HEK293 (cell line): ENCODE measurements at regions not wholly inside any gene's neighbourhood (a gene's known extent, or its start where the extent isn't known, plus 50 kb on each side); places are given as distances from the start of the nearest gene placed in this dataset.

Source experiments
- CTCF ChIA-PET: fragments of 350-600 bp; formaldehyde crosslinking; extraction: SDS; loops from one replicate; lab custom pipeline; 2021; ENCODE audit warnings: antibody characterized with exemption; lab: Yijun Ruan, JAX
- POLR2A ChIA-PET: fragments of 300-600 bp; formaldehyde crosslinking; extraction: SDS; loops from one replicate; lab custom pipeline; 2020; ENCODE audit warnings: antibody characterized with exemption, inconsistent platforms; lab: Yijun Ruan, JAX
- H3K27ac ChIP-seq: fragments of 200-500 bp; sonication (Bioruptor generic); 2 replicates; pipeline ENCODE4 v1.5.1; 2014; ENCODE audit warnings: low read depth, low read length, control low read depth, inconsistent platforms; ENCODE audit errors: extremely low read depth
- H3K36me3 ChIP-seq, 2 experiments: fragments of 200-500 bp in 1 of 2; sonication (Bioruptor generic) in 1 of 2; 1 replicate in 1 of 2; 2 replicates in 1 of 2; pipeline ENCODE4 v1.5.1; 2014 to 2017; ENCODE audit warnings: inconsistent platforms in 2 of 2, low read length in 2 of 2; ENCODE audit not compliant: control insufficient read depth in 2 of 2, insufficient read depth in 1 of 2
- H3K4me1 ChIP-seq: fragments of 200-500 bp; sonication (Bioruptor generic); 2 replicates; pipeline ENCODE4 v1.5.1; 2014; ENCODE audit warnings: mild to moderate bottlenecking, low read length, inconsistent platforms; ENCODE audit not compliant: control insufficient read depth, insufficient read depth
- H3K4me3 ChIP-seq: 2 replicates; pipeline ENCODE4 v1.5.1; 2011; ENCODE audit warnings: low read depth, mild to moderate bottlenecking, control low read depth, low read length, moderate library complexity
- H3K9me3 ChIP-seq: fragments of 200-500 bp; sonication (Bioruptor generic); 2 replicates; pipeline ENCODE4 v1.5.1; 2014; ENCODE audit warnings: low read depth, low read length, inconsistent platforms; ENCODE audit not compliant: control insufficient read depth, insufficient read depth
- HOXA7 ChIP-seq: sonication (generic); formaldehyde crosslinking; IDR thresholded peaks from 2 replicates; pipeline ENCODE4 v1.8.1; 2022; ENCODE audit warnings: missing genetic modification reagents, borderline replicate concordance
- KLF1 ChIP-seq: fragments of 450-650 bp; formaldehyde crosslinking; IDR thresholded peaks from 2 replicates; pipeline ENCODE4 v1.5.1; 2016; ENCODE audit warnings: missing biosample characterization, missing genetic modification characterization
- MEIS1 ChIP-seq: sonication (generic); formaldehyde crosslinking; IDR thresholded peaks from 2 replicates; pipeline ENCODE4 v1.8.1; 2022; ENCODE audit warnings: missing genetic modification reagents, mild to moderate bottlenecking, borderline replicate concordance
- PRDM2 ChIP-seq: fragments of 450-650 bp; formaldehyde crosslinking; IDR thresholded peaks from 2 replicates; pipeline ENCODE4 v1.5.1; 2016; ENCODE audit warnings: missing biosample characterization, missing genetic modification characterization, borderline replicate concordance
- REPIN1 ChIP-seq: fragments of 450-650 bp; formaldehyde crosslinking; IDR thresholded peaks from 2 replicates; pipeline ENCODE4 v1.5.1; 2017; ENCODE audit warnings: missing biosample characterization, missing genetic modification characterization, low read depth
- ZBTB17 ChIP-seq: fragments of 450-650 bp; formaldehyde crosslinking; IDR thresholded peaks from 2 replicates; pipeline ENCODE4 v1.5.1; 2016; ENCODE audit warnings: missing biosample characterization, missing genetic modification characterization
- ZBTB20 ChIP-seq: fragments of 450-650 bp; formaldehyde crosslinking; IDR thresholded peaks from 2 replicates; pipeline ENCODE4 v1.5.1; 2016; ENCODE audit warnings: missing biosample characterization, missing genetic modification characterization
- ZBTB44 ChIP-seq: fragments of 450-650 bp; IDR thresholded peaks from 2 replicates; pipeline ENCODE4 v1.5.1; 2018; ENCODE audit warnings: missing biosample characterization, mild to moderate bottlenecking, missing genetic modification characterization
- ZFP69B ChIP-seq: fragments of 450-650 bp; formaldehyde crosslinking; IDR thresholded peaks from 2 replicates; pipeline ENCODE4 v1.5.1; 2016; ENCODE audit warnings: missing biosample characterization, missing genetic modification characterization
- ZIC2 ChIP-seq: fragments of 450-650 bp; formaldehyde crosslinking; IDR thresholded peaks from 2 replicates; pipeline ENCODE4 v1.5.1; 2016; ENCODE audit warnings: missing biosample characterization, missing genetic modification characterization
- ZNF132 ChIP-seq: fragments of 450-650 bp; formaldehyde crosslinking; IDR thresholded peaks from 2 replicates; pipeline ENCODE4 v1.5.1; 2017; ENCODE audit warnings: missing biosample characterization, missing genetic modification characterization, borderline replicate concordance
- ZNF140 ChIP-seq: fragments of 450-650 bp; formaldehyde crosslinking; IDR thresholded peaks from 2 replicates; pipeline ENCODE4 v1.5.1; 2016; ENCODE audit warnings: missing biosample characterization, missing genetic modification characterization
- ZNF169 ChIP-seq: fragments of 450-650 bp; formaldehyde crosslinking; IDR thresholded peaks from 2 replicates; pipeline ENCODE4 v1.5.1; 2016; ENCODE audit warnings: missing biosample characterization, missing genetic modification characterization
- ZNF248 ChIP-seq: fragments of 450-650 bp; formaldehyde crosslinking; IDR thresholded peaks from 2 replicates; pipeline ENCODE4 v1.5.1; 2017; ENCODE audit warnings: missing biosample characterization, missing genetic modification characterization
- ZNF266 ChIP-seq: fragments of 450-650 bp; formaldehyde crosslinking; IDR thresholded peaks from 2 replicates; pipeline ENCODE4 v1.5.1; 2016; ENCODE audit warnings: missing biosample characterization, missing genetic modification characterization, low read depth
- ZNF311 ChIP-seq: fragments of 450-650 bp; formaldehyde crosslinking; IDR thresholded peaks from 2 replicates; pipeline ENCODE4 v1.5.1; 2017; ENCODE audit warnings: missing biosample characterization, missing genetic modification characterization, borderline replicate concordance
- ZNF398 ChIP-seq: fragments of 450-650 bp; formaldehyde crosslinking; IDR thresholded peaks from 2 replicates; pipeline ENCODE4 v1.5.1; 2017; ENCODE audit warnings: missing biosample characterization, missing genetic modification characterization
- ZNF433 ChIP-seq: fragments of 450-650 bp; formaldehyde crosslinking; IDR thresholded peaks from 2 replicates; pipeline ENCODE4 v1.5.1; 2016; ENCODE audit warnings: missing biosample characterization, missing genetic modification characterization, low read depth
- ZNF473 ChIP-seq: fragments of 450-650 bp; formaldehyde crosslinking; IDR thresholded peaks from 2 replicates; pipeline ENCODE4 v1.5.1; 2017; ENCODE audit warnings: missing biosample characterization, missing genetic modification characterization
- ZNF510 ChIP-seq: fragments of 450-650 bp; formaldehyde crosslinking; IDR thresholded peaks from 2 replicates; pipeline ENCODE4 v1.5.1; 2018; ENCODE audit warnings: mild to moderate bottlenecking, missing genetic modification characterization, missing biosample characterization; ENCODE audit not compliant: insufficient replicate concordance
- ZNF571 ChIP-seq: fragments of 450-650 bp; formaldehyde crosslinking; IDR thresholded peaks from 2 replicates; pipeline ENCODE4 v1.5.0; 2017; ENCODE audit warnings: missing biosample characterization, missing genetic modification characterization
- ZNF600 ChIP-seq: fragments of 450-650 bp; formaldehyde crosslinking; IDR thresholded peaks from 2 replicates; pipeline ENCODE4 v1.5.1; 2016; ENCODE audit warnings: missing biosample characterization, missing genetic modification characterization
- ZNF624 ChIP-seq: fragments of 450-650 bp; formaldehyde crosslinking; IDR thresholded peaks from 2 replicates; pipeline ENCODE4 v1.5.1; 2017; ENCODE audit warnings: missing biosample characterization, missing genetic modification characterization
- ZNF677 ChIP-seq: fragments of 450-650 bp; IDR thresholded peaks from 2 replicates; pipeline ENCODE4 v1.5.0; 2018; ENCODE audit warnings: missing biosample characterization, mild to moderate bottlenecking, missing genetic modification characterization, moderate library complexity
- ZNF76 ChIP-seq: fragments of 450-650 bp; formaldehyde crosslinking; IDR thresholded peaks from 2 replicates; pipeline ENCODE4; 2016; ENCODE audit warnings: low read depth, missing biosample characterization, missing genetic modification characterization, borderline replicate concordance
- ZNF837 ChIP-seq: fragments of 450-650 bp; formaldehyde crosslinking; IDR thresholded peaks from 2 replicates; pipeline ENCODE4 v1.5.1; 2016; ENCODE audit warnings: missing biosample characterization, missing genetic modification characterization
- ZSCAN5A ChIP-seq: fragments of 450-650 bp; formaldehyde crosslinking; IDR thresholded peaks from 2 replicates; pipeline ENCODE4 v1.5.1; 2016; ENCODE audit warnings: missing biosample characterization, missing genetic modification characterization

DNA sequence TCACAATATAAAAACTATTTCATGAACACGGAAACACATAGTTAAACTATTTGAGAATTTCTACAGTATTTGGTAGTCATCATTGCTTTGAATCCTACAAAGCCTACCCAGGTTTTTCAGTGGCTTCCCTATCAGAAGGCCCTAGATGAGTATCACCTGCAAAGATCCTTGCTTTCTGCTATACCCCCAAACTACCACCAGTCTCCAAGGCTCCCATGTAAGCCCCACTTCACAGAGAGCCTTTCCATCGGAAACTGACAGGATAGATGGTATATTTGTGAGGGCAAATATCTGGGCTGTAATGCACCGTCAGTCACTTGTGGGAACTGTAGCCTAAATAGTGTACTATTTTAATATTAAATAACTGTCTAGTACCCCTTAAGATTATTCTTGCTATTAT is 674.3 kb downstream of the BRINP3 start:
- Histone ChIP-seq H3K4me1 (no peaks in the 10 kb centered on the region), H3K27ac (no peak overlapping the region), H3K36me3 (no peaks in the 10 kb centered on the region), H3K4me3 (no peak overlapping the region), H3K9me3 (no peaks in the 10 kb centered on the region)
- CTCF ChIA-PET = interaction anchor here (0.5 kb wide), 1 partner anchor 246 kb away, joined by 3 read pairs; no protein-coding TSS in a partner anchor
- POLR2A ChIA-PET = no interaction called here
- no peak for TF ChIP-seq ZNF837
- TF ChIP-seq ZNF248 (tag by site-specific recombination) = no peak
- no peak for TF ChIP-seq ZNF132 (tag by site-specific recombination)
- TF ChIP-seq ZBTB44 (tag by site-specific recombination) = no peak
- no peak for TF ChIP-seq ZNF266 (tag by site-specific recombination)
- no peak for TF ChIP-seq ZNF677
- TF ChIP-seq ZNF398 (tag by site-specific recombination) = no peak
- no peak for TF ChIP-seq ZFP69B
- TF ChIP-seq KLF1 (tag by site-specific recombination) = no peak
- no peak for TF ChIP-seq ZNF473
- TF ChIP-seq ZNF140 (tag by site-specific recombination) = no peak
- TF ChIP-seq ZNF169 (tag by site-specific recombination) = no peak
- TF ChIP-seq ZNF311 (tag by site-specific recombination) = no peak
- TF ChIP-seq ZSCAN5A (tag by site-specific recombination) = no peak
- no peak for TF ChIP-seq ZBTB20 (tag by site-specific recombination)
- TF ChIP-seq MEIS1 (CRISPR knock-in tag) = no peak
- TF ChIP-seq ZBTB17 (tag by site-specific recombination) = no peak
- TF ChIP-seq ZNF76 (tag by site-specific recombination) = no peak

DNA sequence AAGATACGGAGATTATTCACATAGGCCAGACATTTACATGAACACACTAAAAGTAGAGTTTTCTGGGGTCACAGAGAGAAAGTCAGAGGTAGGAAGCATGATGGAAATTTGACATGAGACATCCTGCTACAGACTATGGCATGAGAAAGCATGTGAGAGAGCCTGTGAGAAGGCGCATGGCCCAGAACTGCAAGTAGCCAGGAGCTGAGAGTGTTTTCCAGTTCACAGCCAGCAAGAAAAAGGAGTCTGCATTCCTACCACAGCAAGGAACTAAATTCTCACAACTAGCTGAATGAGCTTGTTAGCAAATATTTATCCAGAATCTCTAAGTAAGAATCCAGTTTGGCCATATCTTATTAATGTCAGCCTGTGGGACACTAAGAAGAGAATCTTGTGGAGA is 673.3 kb downstream of the BRINP3 start:
- ChIA-PET POLR2A (no interaction called here), CTCF (interaction anchor here (0.6 kb wide), 1 partner anchor 1071 kb away, joined by 3 read pairs; no protein-coding TSS in a partner anchor)
- H3K4me3 ChIP-seq = no peak overlapping the region
- no peak overlapping the region for H3K27ac ChIP-seq
- H3K4me1 ChIP-seq = no peaks in the 10 kb centered on the region
- H3K36me3 ChIP-seq = no peaks in the 10 kb centered on the region
- H3K9me3 ChIP-seq = no peaks in the 10 kb centered on the region
- TF ChIP-seq ZNF433 (tag by site-specific recombination) (no peak), ZNF624 (tag by site-specific recombination) (no peak), ZIC2 (tag by site-specific recombination) (no peak), ZNF510 (no peak), PRDM2 (tag by site-specific recombination) (no peak), ZFP69B (no peak), HOXA7 (CRISPR knock-in tag) (no peak), ZNF571 (tag by site-specific recombination) (no peak), REPIN1 (no peak), ZNF600 (no peak)
